Upper lobe of left lung (tissue), 6 donors: ENCODE measurements at regions not wholly inside any gene's neighbourhood (a gene's known extent, or its start where the extent isn't known, plus 50 kb on each side); places are given as distances from the start of the nearest gene placed in this dataset.

ENCODE experiments used
- ATAC-seq, 2 donors: fragments of 200-7000 bp; cut with Tn5 transposase; one replicate each; pipeline ENCODE4 v1.9.1; 2022; ENCODE audit warnings: mild to moderate bottlenecking in 2 of 2, moderate library complexity in 2 of 2; ENCODE audit not compliant: low FRiP score in 2 of 2
- DNase-seq, 2 donors: peaks; one replicate each; pipeline ENCODE4 v3.0.0-alpha.2; 2019 to 2020
- H3K27ac ChIP-seq, 4 donors: fragments of 200-600 bp; sonication (generic); one replicate each; pipeline ENCODE4 v1.5.1; 2016 to 2019
- H3K27me3 ChIP-seq, 4 donors: fragments of 200-600 bp; sonication (generic); one replicate each; pipeline ENCODE4 v1.5.1; 2017 to 2019
- H3K36me3 ChIP-seq, 4 donors: fragments of 200-600 bp; sonication (generic); one replicate each; pipeline ENCODE4 v1.5.1; 2016 to 2019
- H3K4me1 ChIP-seq, 4 donors: fragments of 200-600 bp; sonication (generic); one replicate each; pipeline ENCODE4 v1.5.1; 2018 to 2019
- H3K4me3 ChIP-seq, 4 donors: fragments of 200-600 bp; sonication (generic); one replicate each; pipeline ENCODE4 v1.5.1; 2017 to 2019; ENCODE audit warnings: mild to moderate bottlenecking in 2 of 4, moderate library complexity in 1 of 4
- H3K9me3 ChIP-seq, 4 donors: fragments of 200-600 bp; sonication (generic); one replicate each; pipeline ENCODE4 v1.5.1; 2018 to 2019
- CTCF ChIP-seq, 6 experiments: fragments of 450-650 bp in 4 of 6; fragments of 200-600 bp in 2 of 6; sonication (generic) in 2 of 6; IDR thresholded peaks; one replicate each; pipeline ENCODE4 v1.5.1; 2016 to 2019; ENCODE audit warnings: antibody characterized with exemption in 6 of 6
- EP300 ChIP-seq, 4 donors: sonication (generic); formaldehyde crosslinking; IDR thresholded peaks; one replicate each; pipeline ENCODE4 v1.5.1; 2017; ENCODE audit warnings: antibody characterized with exemption in 4 of 4, control low read depth in 2 of 4
- POLR2A ChIP-seq, 4 donors: fragments of 450-650 bp; IDR thresholded peaks; one replicate each; pipeline ENCODE4 v1.5.1; 2016 to 2017; ENCODE audit warnings: antibody characterized with exemption in 4 of 4, mild to moderate bottlenecking in 2 of 4
- POLR2AphosphoS5 ChIP-seq, 2 donors: sonication (generic); formaldehyde crosslinking; IDR thresholded peaks; one replicate each; pipeline ENCODE4 v1.5.1; 2017; ENCODE audit warnings: antibody characterized with exemption in 2 of 2
- WGBS, 2 donors: methylation state at CpG; one replicate each; pipeline ENCODE4 v1.1.5; 2017 to 2018; 5-methylcytosine and 5-hydroxymethylcytosine counted together
- donor health status: DM: no; HTN: no; CAD: no; lungs with moderate emphysema.
- donor health status: DM: no; HTN: yes; CAD: no; lungs with severe emphysema.

DNA sequence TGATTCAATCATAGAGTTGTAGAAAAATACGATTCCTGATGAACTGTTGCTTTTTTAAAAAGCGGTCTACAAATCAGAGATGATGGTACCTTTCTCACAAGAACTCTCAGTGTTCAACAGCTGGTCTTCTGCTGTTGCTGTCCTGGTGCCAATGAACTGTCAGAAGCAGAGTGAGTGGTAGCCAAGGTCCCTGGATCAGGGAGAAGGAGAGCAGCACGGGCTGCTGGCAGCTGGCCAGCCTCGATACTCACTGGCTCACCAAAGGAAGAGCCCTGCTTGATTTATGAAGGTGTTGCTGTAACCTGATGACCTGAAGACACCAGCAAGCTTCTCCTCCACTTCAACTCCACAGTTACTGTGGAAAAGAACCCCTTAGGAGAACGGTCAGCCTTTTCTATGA lies 300.8 kb upstream of the SOX11 start:
- no peaks in the 10 kb centered on the region for H3K9me3 ChIP-seq
- 42 to 53% methylated on average over 5 of the region's 5 CpGs for WGBS, 2 donors
- no peaks in the 10 kb centered on the region for H3K27me3 ChIP-seq
- ATAC-seq = no peak
- TF ChIP-seq POLR2A (IDR thresholded peaks at IDR 0.05) (no peak), POLR2AphosphoS5 (IDR thresholded peaks at IDR 0.05) (no peak), EP300 (IDR thresholded peaks at IDR 0.05) (no peak), CTCF (IDR thresholded peaks at IDR 0.05) (no peak)
- no peak overlapping the region for H3K27ac ChIP-seq
- H3K36me3 ChIP-seq = no peaks in the 10 kb centered on the region
- no peaks in the 10 kb centered on the region for H3K4me1 ChIP-seq
- DNase-seq = no peak
- no peak overlapping the region for H3K4me3 ChIP-seq

DNA sequence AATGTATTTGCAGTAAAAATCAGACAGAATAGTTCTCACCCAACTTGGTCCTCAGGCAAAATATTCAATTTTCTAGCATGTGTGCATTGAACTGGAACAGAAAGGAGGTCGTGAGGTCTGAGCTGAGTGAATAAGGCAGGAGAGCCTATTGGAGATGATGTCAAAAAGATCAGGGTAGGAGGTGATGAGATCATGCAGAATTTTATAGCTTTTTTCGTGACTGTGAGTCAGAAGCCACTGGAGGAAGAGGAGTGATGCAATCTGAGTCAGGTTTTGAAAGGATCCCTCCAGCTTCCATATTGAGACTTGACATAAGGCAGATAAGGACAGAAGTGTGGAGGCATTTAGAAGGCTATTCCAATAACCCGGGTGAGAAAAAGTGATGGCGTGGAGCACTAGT lies 299.5 kb upstream of the SOX11 start:
- 80 to 87% methylated on average over 4 of the region's 4 CpGs for WGBS, 2 donors
- Histone ChIP-seq H3K27me3 (no peaks in the 10 kb centered on the region), H3K4me3 (no peak overlapping the region), H3K27ac (no peak overlapping the region), H3K9me3 (no peaks in the 10 kb centered on the region), H3K36me3 (no peaks in the 10 kb centered on the region), H3K4me1 (no peaks in the 10 kb centered on the region)
- ATAC-seq (no peak), DNase-seq (no peak)
- TF ChIP-seq CTCF (IDR thresholded peaks at IDR 0.05) (no peak), POLR2A (IDR thresholded peaks at IDR 0.05) (no peak), POLR2AphosphoS5 (IDR thresholded peaks at IDR 0.05) (no peak), EP300 (IDR thresholded peaks at IDR 0.05) (no peak)

GRCh38 chr2:5393474-5393873 lies 298.7 kb upstream of the SOX11 start:
- Histone ChIP-seq H3K4me1 (no peaks in the 10 kb centered on the region), H3K4me3 (no peak overlapping the region), H3K27me3 (no peaks in the 10 kb centered on the region), H3K9me3 (no peaks in the 10 kb centered on the region), H3K27ac (no peak overlapping the region), H3K36me3 (no peaks in the 10 kb centered on the region)
- DNase-seq (no peak), ATAC-seq (no peak)
- TF ChIP-seq EP300 (IDR thresholded peaks at IDR 0.05) (no peak), POLR2AphosphoS5 (IDR thresholded peaks at IDR 0.05) (no peak)
- WGBS, 2 donors = 46 to 78% methylated on average over 2 of the region's 2 CpGs

GRCh38 chr2:5394223-5394622 lies 298.0 kb upstream of the SOX11 start:
- Histone ChIP-seq H3K27ac (no peak overlapping the region), H3K4me3 (no peak overlapping the region), H3K36me3 (no peaks in the 10 kb centered on the region), H3K27me3 (no peaks in the 10 kb centered on the region), H3K9me3 (no peaks in the 10 kb centered on the region), H3K4me1 (no peaks in the 10 kb centered on the region)
- TF ChIP-seq EP300 (IDR thresholded peaks at IDR 0.05) = no peak
- TF ChIP-seq CTCF (IDR thresholded peaks at IDR 0.05) = no peak
- TF ChIP-seq POLR2AphosphoS5 (IDR thresholded peaks at IDR 0.05) = no peak
- no peak for DNase-seq
- 69 to 73% methylated on average over 5 of the region's 5 CpGs for WGBS, 2 donors
- no peak for ATAC-seq

- no peaks in the 10 kb centered on the region for H3K9me3 ChIP-seq
- ATAC-seq (no peak), DNase-seq (peak in 1 of 2 donors; percentile 38)
- H3K27me3 ChIP-seq = no peaks in the 10 kb centered on the region
- no peak overlapping the region for H3K27ac ChIP-seq
- no peak overlapping the region for H3K4me3 ChIP-seq
- 73 to 74% methylated on average over 7 to 9 of the region's 9 CpGs for WGBS, 2 donors
- H3K4me1 ChIP-seq = no peaks in the 10 kb centered on the region
- no peaks in the 10 kb centered on the region for H3K36me3 ChIP-seq
- no peak for TF ChIP-seq EP300 (IDR thresholded peaks at IDR 0.05)
- TF ChIP-seq POLR2A (IDR thresholded peaks at IDR 0.05) = no peak
Measured at GRCh38 chr2:5401115-5401657, 291.0 kb upstream of the SOX11 start.

DNA sequence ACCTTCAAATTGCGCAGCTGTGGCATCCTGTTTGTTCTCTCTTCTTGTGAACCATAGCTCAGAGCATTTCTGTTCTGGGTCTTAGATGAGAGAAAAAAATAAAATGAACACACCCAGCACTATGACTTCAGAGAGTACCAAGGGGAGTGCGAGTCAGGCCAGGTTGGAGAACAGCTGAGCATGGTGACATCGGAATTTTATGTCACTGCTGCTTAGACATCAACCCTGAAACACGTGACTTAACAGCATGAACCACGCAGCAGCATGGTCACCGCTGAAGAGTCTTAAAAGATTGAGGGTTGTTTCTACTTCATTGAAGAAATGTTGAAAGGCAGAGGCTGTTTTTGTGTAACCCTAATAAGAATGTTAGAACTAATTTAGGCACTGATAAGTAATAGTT lies 288.8 kb upstream of the SOX11 start:
- Histone ChIP-seq H3K27ac (no peak overlapping the region), H3K27me3 (no peaks in the 10 kb centered on the region), H3K36me3 (no peaks in the 10 kb centered on the region), H3K4me1 (no peaks in the 10 kb centered on the region), H3K9me3 (no peaks in the 10 kb centered on the region), H3K4me3 (no peak overlapping the region)
- TF ChIP-seq CTCF (IDR thresholded peaks at IDR 0.05) = no peak
- TF ChIP-seq POLR2A (IDR thresholded peaks at IDR 0.05) = no peak
- no peak for TF ChIP-seq POLR2AphosphoS5 (IDR thresholded peaks at IDR 0.05)
- TF ChIP-seq EP300 (IDR thresholded peaks at IDR 0.05) = no peak
- WGBS, 2 donors = 73% methylated on average over 6 of the region's 6 CpGs
- DNase-seq = no peak
- no peak for ATAC-seq
